GM18517 (cell line): ENCODE measurements at regions not wholly inside any gene's neighbourhood (a gene's known extent, or its start where the extent isn't known, plus 50 kb on each side); places are given as distances from the start of the nearest gene placed in this dataset.

Experiments
- ATAC-seq: cut with Tn5 transposase; IDR thresholded peaks from one replicate; pipeline ENCODE4 v1.9.1; 2021; ENCODE audit warnings: mild to moderate bottlenecking, moderate library complexity; ENCODE audit not compliant: unreplicated experiment

GRCh38 chr2:16322308-16323125 lies 343.1 kb downstream of the CYRIA start:
- ATAC-seq, result no peak

- no peak for ATAC-seq
Observed at GRCh38 chr2:16321872-16322271, 343.8 kb downstream of the CYRIA start.

- no peak for ATAC-seq
Observed at GRCh38 chr2:16321256-16321655, 344.4 kb downstream of the CYRIA start.

- ATAC-seq, result no peak
Observed at GRCh38 chr2:16320716-16321115, 344.9 kb downstream of the CYRIA start.

GRCh38 chr2:16319551-16320121 lies 346.0 kb downstream of the CYRIA start:
- ATAC-seq, result no peak

GRCh38 chr2:16318474-16319195 lies 347.0 kb downstream of the CYRIA start:
- ATAC-seq, result no peak

GRCh38 chr2:16318051-16318450 lies 347.6 kb downstream of the CYRIA start:
- ATAC-seq, result no peak

GRCh38 chr2:16317211-16317830 lies 348.3 kb downstream of the CYRIA start:
- no peak for ATAC-seq

- ATAC-seq, result no peak
Observed at GRCh38 chr2:16316456-16317210, 349.0 kb downstream of the CYRIA start.

GRCh38 chr2:16315908-16316307 lies 349.7 kb downstream of the CYRIA start:
- no peak for ATAC-seq

- ATAC-seq, result no peak
Observed at GRCh38 chr2:16315458-16315835, 350.2 kb downstream of the CYRIA start.

GRCh38 chr2:16314691-16315457 lies 350.8 kb downstream of the CYRIA start:
- no peak for ATAC-seq

GRCh38 chr2:16314001-16314400 lies 351.6 kb downstream of the CYRIA start:
- no peak for ATAC-seq

- no peak for ATAC-seq
Observed at GRCh38 chr2:16313235-16313975, 352.2 kb downstream of the CYRIA start.

- ATAC-seq, result no peak
Observed at GRCh38 chr2:16312771-16313170, 352.9 kb downstream of the CYRIA start.

- ATAC-seq, result no peak
Observed at GRCh38 chr2:16311521-16312440, 353.9 kb downstream of the CYRIA start.

GRCh38 chr2:16308816-16309215 lies 356.8 kb downstream of the CYRIA start:
- ATAC-seq, result no peak

GRCh38 chr2:16304876-16305590 lies 360.6 kb downstream of the CYRIA start:
- no peak for ATAC-seq
